Spinal cord (tissue), 9 donors: ENCODE measurements at regions not wholly inside any gene's neighbourhood (a gene's known extent, or its start where the extent isn't known, plus 50 kb on each side); places are given as distances from the start of the nearest gene placed in this dataset.

Experiments used
- DNase-seq, 6 donors: peaks; one replicate each; pipeline versions ENCODE4 v3.0.0 to v3.0.0-alpha.2; 2013 to 2015; ENCODE audit warnings: low spot score in 6 of 6, low read depth in 4 of 6
- H3K27ac ChIP-seq: one replicate; pipeline ENCODE4 v1.5.1; 2013; ENCODE audit warnings: low read depth, low read length, control low read depth
- H3K27me3 ChIP-seq: one replicate; pipeline ENCODE4 v1.6.1; 2013; ENCODE audit warnings: low read length; ENCODE audit not compliant: control insufficient read depth, insufficient read depth
- H3K36me3 ChIP-seq: one replicate; pipeline ENCODE4 v1.6.1; 2013; ENCODE audit warnings: low read length; ENCODE audit not compliant: control insufficient read depth, insufficient read depth
- H3K4me1 ChIP-seq: one replicate; pipeline ENCODE4 v1.6.1; 2013; ENCODE audit warnings: low read length; ENCODE audit not compliant: control insufficient read depth, insufficient read depth
- H3K4me3 ChIP-seq: one replicate; pipeline ENCODE4 v1.5.1; 2013; ENCODE audit warnings: low read depth, low read length, control low read depth
- H3K9me3 ChIP-seq: one replicate; pipeline ENCODE4 v1.6.1; 2013; ENCODE audit warnings: low read length; ENCODE audit not compliant: control insufficient read depth, insufficient read depth
- WGBS: methylation state at CpG from one replicate; pipeline ENCODE4 v1.1.5; 2013; ENCODE audit warnings: missing lambda C conversion rate; ENCODE audit not compliant: insufficient coverage; 5-methylcytosine and 5-hydroxymethylcytosine counted together
- donor health status: healthy.

DNA sequence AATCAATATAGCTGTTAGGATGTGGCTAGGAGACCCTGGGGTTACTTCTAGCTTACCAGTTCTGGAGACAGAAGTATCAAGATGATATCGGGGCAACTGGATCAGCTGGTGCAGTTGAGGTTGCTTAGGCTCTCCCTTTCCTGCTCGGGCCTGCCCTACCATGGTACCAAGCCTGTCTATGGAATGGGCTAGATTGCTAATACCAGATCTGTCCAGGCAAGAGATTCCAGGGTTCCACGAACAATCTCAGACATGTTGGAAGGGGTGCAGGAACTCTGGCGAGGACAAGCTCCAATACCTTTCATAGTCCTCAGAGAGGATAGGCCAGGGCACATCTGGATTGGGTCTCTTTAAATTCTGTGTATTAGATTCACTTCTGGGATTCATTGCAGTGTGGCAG lies 53.8 kb downstream of the ADM start:
- Histone ChIP-seq H3K27ac (no peak overlapping the region), H3K4me3 (no peak overlapping the region), H3K36me3 (no peaks in the 10 kb centered on the region), H3K9me3 (no peaks in the 10 kb centered on the region), H3K27me3 (no peaks in the 10 kb centered on the region), H3K4me1 (no peaks in the 10 kb centered on the region)
- DNase-seq: no peak
- WGBS: 85% methylated on average over 4 of the region's 4 CpGs

DNA sequence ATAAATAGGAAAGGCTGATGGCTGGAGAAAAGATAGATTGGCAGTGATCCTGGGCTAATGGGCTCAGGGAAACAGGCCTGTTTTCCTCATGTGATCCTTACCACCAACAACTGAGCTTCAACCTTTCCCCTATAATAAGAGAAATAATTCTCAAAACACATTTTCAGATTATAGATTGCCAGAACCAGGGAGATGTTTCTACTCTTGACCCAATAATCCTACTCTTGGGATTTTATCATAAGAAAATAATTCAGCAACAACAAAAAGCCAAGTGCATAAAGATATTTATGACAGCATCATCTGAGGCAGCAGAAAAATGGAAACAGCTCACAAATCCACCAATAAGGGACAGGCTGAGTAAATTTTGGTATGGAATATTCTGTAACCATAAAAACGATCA lies 54.3 kb downstream of the ADM start:
- Histone ChIP-seq H3K36me3 (no peaks in the 10 kb centered on the region), H3K27ac (no peak overlapping the region), H3K4me3 (no peak overlapping the region), H3K27me3 (no peaks in the 10 kb centered on the region), H3K9me3 (no peaks in the 10 kb centered on the region), H3K4me1 (no peaks in the 10 kb centered on the region)
- no peak for DNase-seq
- WGBS: no CpG with 5 or more reads among the region's 1 CpG

DNA sequence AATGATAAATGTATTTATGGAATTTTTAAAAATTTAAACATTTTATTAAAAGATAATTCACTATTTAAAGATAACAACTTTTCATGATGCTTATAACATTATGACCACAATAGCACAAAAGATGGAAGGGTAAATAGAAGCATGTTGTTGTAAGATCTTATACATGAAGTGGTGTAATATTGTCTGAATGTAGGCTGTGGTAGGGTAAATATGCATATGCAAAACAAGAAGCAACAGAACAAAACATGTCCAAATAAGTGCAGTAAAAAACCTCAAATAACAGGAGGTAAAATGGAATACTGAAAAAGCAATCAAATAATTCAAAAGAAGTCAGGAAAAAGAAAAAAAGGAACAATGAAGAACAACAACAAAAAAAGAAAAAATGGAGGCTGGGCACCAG lies 56.0 kb downstream of the ADM start:
- H3K4me3 ChIP-seq: no peak overlapping the region
- no peaks in the 10 kb centered on the region for H3K27me3 ChIP-seq
- no peak overlapping the region for H3K27ac ChIP-seq
- H3K4me1 ChIP-seq: no peaks in the 10 kb centered on the region
- no peaks in the 10 kb centered on the region for H3K36me3 ChIP-seq
- H3K9me3 ChIP-seq: no peaks in the 10 kb centered on the region
- DNase-seq: no peak

DNA sequence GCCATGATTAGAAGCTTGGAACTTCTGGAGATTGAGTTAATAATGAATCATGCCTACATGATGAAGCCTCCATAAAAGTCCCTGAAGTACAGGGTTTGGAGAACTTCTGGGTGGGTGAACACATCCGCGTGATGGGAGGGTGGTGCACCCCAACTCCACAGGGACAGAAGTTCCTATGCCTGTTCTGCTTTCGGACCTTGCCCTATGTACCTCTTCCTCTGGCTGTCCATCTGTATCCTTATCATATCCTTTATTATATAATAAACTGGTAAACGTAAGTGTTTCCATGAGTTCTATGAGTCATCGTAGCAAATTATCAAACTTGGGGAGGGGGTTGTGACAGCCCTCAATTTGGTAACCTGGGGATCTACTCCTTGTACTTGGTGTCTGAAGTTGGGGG lies 60.2 kb downstream of the ADM start:
- Histone ChIP-seq H3K4me1 (no peaks in the 10 kb centered on the region), H3K36me3 (no peaks in the 10 kb centered on the region), H3K27ac (no peak overlapping the region), H3K27me3 (no peaks in the 10 kb centered on the region), H3K9me3 (no peaks in the 10 kb centered on the region), H3K4me3 (no peak overlapping the region)
- no peak for DNase-seq
- WGBS: 100% methylated on average over 1 of the region's 5 CpGs

DNA sequence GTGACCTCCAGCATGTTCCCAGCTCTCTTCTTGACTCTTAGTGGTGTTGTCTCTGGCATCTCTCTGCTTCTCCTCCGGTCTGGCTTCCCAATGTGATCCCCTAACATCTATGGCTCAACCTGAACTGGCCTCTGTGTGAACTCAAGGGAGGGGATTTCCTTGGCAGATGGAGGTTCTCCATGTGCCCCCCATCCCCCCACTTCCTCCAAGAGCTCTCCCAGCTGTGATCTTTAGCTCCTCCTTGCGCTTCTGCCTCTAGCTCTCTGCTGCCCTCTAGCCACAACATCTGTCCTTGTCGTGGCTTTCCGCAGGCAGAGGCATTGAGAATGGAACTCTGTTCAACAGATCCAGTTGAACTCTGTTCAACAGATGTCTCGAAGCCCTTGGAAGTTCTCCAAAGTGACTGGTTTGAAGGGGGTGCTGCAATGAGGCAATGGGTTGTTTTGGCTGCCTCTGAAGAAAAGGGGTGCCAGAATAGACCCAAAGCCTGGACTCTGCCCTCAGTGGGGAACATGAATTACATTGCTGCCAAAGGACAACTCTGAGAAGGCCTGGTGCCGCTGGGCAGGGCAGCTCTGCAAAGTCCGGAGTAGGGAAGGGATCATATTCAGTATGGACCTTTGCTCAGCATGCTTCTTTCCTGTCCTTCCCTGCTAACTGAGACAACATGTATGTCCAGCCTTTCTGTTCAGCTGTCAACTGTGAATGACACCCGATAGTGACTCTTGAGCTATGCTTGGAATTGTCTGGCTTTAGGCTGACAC lies 61.9 kb downstream of the ADM start:
- DNase-seq: peak in 2 of 6 donors; percentile 12 to 84
- peak overlapping the region; percentile 33 for H3K27ac ChIP-seq
- WGBS: 44% methylated on average over 6 of the region's 8 CpGs

DNA sequence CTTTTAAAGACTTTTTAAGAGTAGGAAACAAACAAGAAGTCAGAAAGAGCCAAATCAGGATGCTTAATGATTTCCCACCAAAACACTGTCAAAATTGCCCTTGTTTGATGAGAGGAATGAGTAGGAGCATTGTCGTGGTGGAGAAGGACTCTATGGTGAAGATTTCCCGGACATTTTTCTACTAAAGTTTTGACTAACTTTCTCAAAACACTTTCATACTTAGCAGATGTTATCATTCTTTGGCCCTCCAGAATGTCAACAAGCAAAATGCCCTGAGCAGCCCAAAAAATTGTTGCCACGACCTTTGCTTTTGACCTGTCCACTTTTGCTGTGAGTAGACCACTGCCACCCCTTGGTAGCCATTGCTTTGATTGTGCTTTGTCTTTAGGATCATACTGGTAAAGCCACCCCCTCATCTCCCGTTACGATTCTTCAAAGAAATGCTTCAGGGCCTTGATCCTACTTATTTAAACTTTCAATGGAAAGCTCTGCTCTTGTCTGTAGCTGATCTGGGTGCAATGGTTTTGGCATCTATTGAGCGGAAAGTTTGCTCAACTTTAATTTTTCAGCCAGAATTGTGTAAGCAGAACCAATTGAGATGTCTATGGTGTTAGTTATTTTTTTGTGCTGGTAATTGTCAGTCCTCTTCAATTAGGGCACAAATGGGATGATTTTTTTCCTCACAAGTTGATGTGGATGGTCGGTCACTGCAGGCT lies 67.2 kb downstream of the ADM start:
- Histone ChIP-seq H3K36me3 (no peaks in the 10 kb centered on the region), H3K4me3 (no peak overlapping the region), H3K9me3 (no peaks in the 10 kb centered on the region), H3K27ac (no peak overlapping the region), H3K27me3 (no peaks in the 10 kb centered on the region), H3K4me1 (peaks cover 3% of the 10 kb centered on the region)
- DNase-seq: no peak
- WGBS: no CpG with 5 or more reads among the region's 7 CpGs

More for the DNA sequence above, 61.9 kb downstream of the ADM start:
- H3K36me3 ChIP-seq: no peaks in the 10 kb centered on the region
- no peak overlapping the region for H3K4me3 ChIP-seq
- no peaks in the 10 kb centered on the region for H3K4me1 ChIP-seq
- no peaks in the 10 kb centered on the region for H3K9me3 ChIP-seq
- no peaks in the 10 kb centered on the region for H3K27me3 ChIP-seq

DNA sequence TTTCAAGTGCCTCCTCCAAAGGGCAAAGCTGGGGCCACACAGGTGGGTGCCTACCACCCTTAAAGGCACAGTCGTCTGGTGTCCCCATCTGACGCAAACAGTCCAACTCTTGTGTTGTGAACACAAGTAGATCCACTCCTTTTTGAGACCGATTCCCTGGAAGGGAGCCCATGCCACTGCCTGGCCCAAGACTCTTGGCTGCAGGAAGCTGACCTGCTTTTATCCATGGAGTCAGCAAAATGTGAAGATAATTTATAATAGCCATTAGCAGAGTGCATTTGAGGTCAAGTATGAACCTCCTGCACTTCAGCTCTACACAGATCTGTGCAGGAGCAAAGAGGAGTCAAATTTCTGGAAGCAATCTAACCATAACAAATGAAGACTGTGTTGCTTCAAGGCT lies 68.5 kb downstream of the ADM start:
- Histone ChIP-seq H3K27me3 (no peaks in the 10 kb centered on the region), H3K27ac (no peak overlapping the region), H3K9me3 (no peaks in the 10 kb centered on the region), H3K4me3 (no peak overlapping the region), H3K36me3 (no peaks in the 10 kb centered on the region), H3K4me1 (peaks cover 3% of the 10 kb centered on the region)
- peak in 1 of 6 donors; percentile 20 for DNase-seq
- WGBS: 0% methylated on average over 1 of the region's 3 CpGs

DNA sequence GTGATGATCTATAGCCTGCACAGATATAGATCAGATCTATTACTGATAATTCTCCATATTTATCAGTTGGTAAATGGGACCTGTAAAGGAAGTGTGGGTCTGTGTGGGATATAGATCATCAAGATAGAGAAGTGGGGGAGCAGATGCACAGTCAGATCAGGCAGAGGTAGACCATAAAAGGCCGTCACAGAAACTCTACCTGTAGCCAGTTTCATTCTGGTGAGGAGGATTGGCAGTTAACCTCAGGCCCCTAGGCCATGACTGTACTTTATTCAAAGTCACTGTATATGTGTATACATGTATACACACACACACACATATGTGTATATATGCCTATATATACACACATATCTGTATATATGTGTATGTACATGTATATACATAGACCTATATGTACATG lies 69.1 kb downstream of the ADM start:
- no peaks in the 10 kb centered on the region for H3K9me3 ChIP-seq
- no peaks in the 10 kb centered on the region for H3K36me3 ChIP-seq
- no peak overlapping the region for H3K4me3 ChIP-seq
- H3K27me3 ChIP-seq: no peaks in the 10 kb centered on the region
- no peak for DNase-seq
- WGBS: no CpG with 5 or more reads among the region's 1 CpG
- H3K27ac ChIP-seq: no peak overlapping the region
- H3K4me1 ChIP-seq: peaks cover 3% of the 10 kb centered on the region

DNA sequence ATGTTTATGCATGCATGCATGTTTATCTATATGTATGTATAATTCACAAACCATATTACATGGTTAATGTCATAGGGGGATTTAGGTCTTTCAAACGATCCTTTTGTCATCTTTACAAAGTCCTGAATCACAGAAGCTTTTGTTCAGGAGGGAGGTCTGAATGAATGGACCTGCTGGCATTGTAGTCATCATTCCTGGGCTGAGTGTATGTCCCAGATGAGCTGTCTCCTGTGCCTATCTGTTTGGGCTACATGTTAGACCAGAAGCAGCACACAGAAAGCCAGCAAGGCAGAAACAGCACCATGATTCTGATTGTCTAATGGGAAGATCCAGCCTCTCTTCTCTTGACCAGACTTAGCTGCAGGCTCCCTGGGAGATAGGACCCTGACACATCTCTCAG lies 69.5 kb downstream of the ADM start:
- H3K27ac ChIP-seq: peak overlapping the region; percentile 22
- H3K4me1 ChIP-seq: peaks cover 3% of the 10 kb centered on the region
- no peaks in the 10 kb centered on the region for H3K9me3 ChIP-seq
- H3K36me3 ChIP-seq: no peaks in the 10 kb centered on the region
- H3K4me3 ChIP-seq: no peak overlapping the region
- no CpG with 5 or more reads among the region's 1 CpG for WGBS
- no peaks in the 10 kb centered on the region for H3K27me3 ChIP-seq
- DNase-seq: no peak
